Uterus (tissue), 3 donors: ENCODE measurements at regions not wholly inside any gene's neighbourhood (a gene's known extent, or its start where the extent isn't known, plus 50 kb on each side); places are given as distances from the start of the nearest gene placed in this dataset.

Experiments
- DNase-seq, 2 donors: peaks; one replicate each; pipeline ENCODE4 v3.0.0-alpha.2; 2019 to 2020
- H3K27ac ChIP-seq, 2 donors: fragments of 200-600 bp; sonication (generic); 1 replicate in 1 of 2; 2 replicates in 1 of 2; pipeline ENCODE4 v1.5.1; 2016 to 2018
- H3K27me3 ChIP-seq, 2 donors: fragments of 200-600 bp; sonication (generic); one replicate each; pipeline ENCODE4 v1.5.1; 2018 to 2019; ENCODE audit warnings: control low read depth in 1 of 2
- H3K36me3 ChIP-seq, 2 donors: fragments of 200-600 bp; sonication (generic); one replicate each; pipeline ENCODE4 v1.5.1; 2019; ENCODE audit warnings: control low read depth in 1 of 2
- H3K4me1 ChIP-seq, 2 donors: fragments of 200-600 bp; sonication (generic); one replicate each; pipeline ENCODE4 v1.5.1; 2018 to 2019; ENCODE audit warnings: control low read depth in 1 of 2
- H3K4me3 ChIP-seq, 2 donors: fragments of 200-600 bp; sonication (generic); 1 replicate in 1 of 2; 2 replicates in 1 of 2; pipeline ENCODE4 v1.5.1; 2018 to 2019; ENCODE audit warnings: mild to moderate bottlenecking in 1 of 2
- H3K9me3 ChIP-seq, 2 donors: fragments of 200-600 bp; sonication (generic); one replicate each; pipeline ENCODE4 v1.5.1; 2019; ENCODE audit warnings: control low read depth in 1 of 2
- POLR2A ChIP-seq, 2 donors: fragments of 450-650 bp; IDR thresholded peaks; one replicate each; pipeline ENCODE4 v1.6.1; 2016; ENCODE audit warnings: antibody characterized with exemption in 2 of 2, mild to moderate bottlenecking in 1 of 2, moderate library complexity in 1 of 2
- intact Hi-C: fragments of 100-400 bp; cut with DNase I; formaldehyde crosslinking; loops from one replicate; pipeline ENCODE4 v1.15.1; 2023; ENCODE audit warnings: low total_unique reads
- TF ChIP-seq, protein P1 (sequence below), 4 experiments: fragments of 200-600 bp in 2 of 4; fragments of 450-650 bp in 2 of 4; sonication (generic) in 2 of 4; IDR thresholded peaks; one replicate each; pipeline ENCODE4 v1.5.1; 2016 to 2019; ENCODE audit warnings: antibody characterized with exemption in 4 of 4, mild to moderate bottlenecking in 2 of 4, moderate library complexity in 1 of 4
- donor health status: DM: yes; HTN: yes; CAD: no.

DNA sequence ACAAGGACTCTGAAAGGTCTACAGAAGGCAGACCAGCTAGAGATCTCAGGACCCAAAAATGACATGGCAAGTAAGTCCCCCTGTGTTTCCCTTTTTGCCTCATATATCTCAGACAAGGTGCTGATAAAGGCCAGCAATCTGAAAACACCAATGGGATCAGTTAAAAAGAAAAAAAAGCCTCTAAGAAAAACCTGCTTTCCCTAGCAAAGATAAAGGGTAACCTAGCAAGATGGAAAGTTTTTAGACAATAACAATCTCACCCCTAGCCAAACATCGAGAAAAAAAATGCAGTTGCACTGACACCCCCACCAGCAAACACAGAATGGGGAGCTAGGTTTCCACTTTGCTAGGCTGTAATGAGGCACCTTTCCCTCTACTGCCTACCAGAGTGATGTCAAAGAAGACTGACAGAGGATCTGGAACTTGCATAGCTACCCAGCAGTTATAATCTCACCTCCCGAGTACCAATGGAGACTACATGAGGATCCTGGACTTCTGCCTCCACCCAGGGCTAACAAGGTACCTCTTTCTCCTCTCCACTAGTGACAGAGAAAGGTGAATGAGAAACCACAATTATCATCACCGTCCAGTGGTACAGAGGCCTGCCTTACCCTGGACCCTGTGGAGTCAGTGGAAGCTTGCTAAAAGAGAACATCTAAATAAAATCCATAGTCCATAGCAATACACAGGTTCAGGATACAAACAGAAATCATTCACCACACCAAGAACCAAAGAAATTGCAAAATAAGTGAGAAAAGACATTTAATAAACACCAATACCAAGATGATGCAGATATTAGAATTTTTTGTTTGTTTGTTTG is 240.8 kb downstream of the ARHGAP12 start:
- Histone ChIP-seq H3K36me3 (no peaks in the 10 kb centered on the region), H3K4me1 (no peaks in the 10 kb centered on the region), H3K27me3 (no peaks in the 10 kb centered on the region), H3K4me3 (no peak overlapping the region), H3K9me3 (peaks cover 0 to 11% of the 10 kb centered on the region in 2 donors), H3K27ac (no peak overlapping the region)
- no peak for DNase-seq
- TF ChIP-seq POLR2A (IDR thresholded peaks at IDR 0.05) = no peak
- TF ChIP-seq, protein P1, sequence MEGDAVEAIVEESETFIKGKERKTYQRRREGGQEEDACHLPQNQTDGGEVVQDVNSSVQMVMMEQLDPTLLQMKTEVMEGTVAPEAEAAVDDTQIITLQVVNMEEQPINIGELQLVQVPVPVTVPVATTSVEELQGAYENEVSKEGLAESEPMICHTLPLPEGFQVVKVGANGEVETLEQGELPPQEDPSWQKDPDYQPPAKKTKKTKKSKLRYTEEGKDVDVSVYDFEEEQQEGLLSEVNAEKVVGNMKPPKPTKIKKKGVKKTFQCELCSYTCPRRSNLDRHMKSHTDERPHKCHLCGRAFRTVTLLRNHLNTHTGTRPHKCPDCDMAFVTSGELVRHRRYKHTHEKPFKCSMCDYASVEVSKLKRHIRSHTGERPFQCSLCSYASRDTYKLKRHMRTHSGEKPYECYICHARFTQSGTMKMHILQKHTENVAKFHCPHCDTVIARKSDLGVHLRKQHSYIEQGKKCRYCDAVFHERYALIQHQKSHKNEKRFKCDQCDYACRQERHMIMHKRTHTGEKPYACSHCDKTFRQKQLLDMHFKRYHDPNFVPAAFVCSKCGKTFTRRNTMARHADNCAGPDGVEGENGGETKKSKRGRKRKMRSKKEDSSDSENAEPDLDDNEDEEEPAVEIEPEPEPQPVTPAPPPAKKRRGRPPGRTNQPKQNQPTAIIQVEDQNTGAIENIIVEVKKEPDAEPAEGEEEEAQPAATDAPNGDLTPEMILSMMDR (IDR thresholded peaks at IDR 0.05) = no peak
- intact Hi-C loops = no loop called here

- TF ChIP-seq POLR2A (IDR thresholded peaks at IDR 0.05) = no peak
- TF ChIP-seq, protein P1 (IDR thresholded peaks at IDR 0.05) = no peak
- Histone ChIP-seq H3K27me3 (no peaks in the 10 kb centered on the region), H3K4me3 (no peak overlapping the region), H3K27ac (no peak overlapping the region), H3K4me1 (no peaks in the 10 kb centered on the region), H3K36me3 (no peaks in the 10 kb centered on the region), H3K9me3 (peaks cover 0 to 14% of the 10 kb centered on the region in 2 donors)
- no peak for DNase-seq
- intact Hi-C loops = no loop called here
Measured at GRCh38 chr10:31686599-31686998, 242.0 kb downstream of the ARHGAP12 start.

- intact Hi-C loops = no loop called here
- Histone ChIP-seq H3K4me1 (no peaks in the 10 kb centered on the region), H3K27ac (no peak overlapping the region), H3K4me3 (no peak overlapping the region), H3K27me3 (no peaks in the 10 kb centered on the region), H3K36me3 (no peaks in the 10 kb centered on the region), H3K9me3 (peaks cover 0 to 14% of the 10 kb centered on the region in 2 donors)
- no peak for TF ChIP-seq POLR2A (IDR thresholded peaks at IDR 0.05)
- TF ChIP-seq, protein P1 (IDR thresholded peaks at IDR 0.05) = no peak
- DNase-seq = no peak
Measured at GRCh38 chr10:31683682-31684081, 244.9 kb downstream of the ARHGAP12 start.

- TF ChIP-seq, protein P1 (IDR thresholded peaks at IDR 0.05) = no peak
- no peak for TF ChIP-seq POLR2A (IDR thresholded peaks at IDR 0.05)
- Histone ChIP-seq H3K4me1 (no peaks in the 10 kb centered on the region), H3K36me3 (no peaks in the 10 kb centered on the region), H3K4me3 (no peak overlapping the region), H3K27me3 (no peaks in the 10 kb centered on the region), H3K27ac (no peak overlapping the region), H3K9me3 (peaks cover 0 to 18% of the 10 kb centered on the region in 2 donors)
- intact Hi-C loops = no loop called here
- DNase-seq = no peak
Measured at GRCh38 chr10:31679936-31680335, 248.7 kb downstream of the ARHGAP12 start.
